Tongue (tissue), 1 donor: ENCODE measurements at regions not wholly inside any gene's neighbourhood (a gene's known extent, or its start where the extent isn't known, plus 50 kb on each side); places are given as distances from the start of the nearest gene placed in this dataset.

Experiments
- DNase-seq: peaks from one replicate; pipeline ENCODE4 v3.0.0-alpha.2; 2015

DNA sequence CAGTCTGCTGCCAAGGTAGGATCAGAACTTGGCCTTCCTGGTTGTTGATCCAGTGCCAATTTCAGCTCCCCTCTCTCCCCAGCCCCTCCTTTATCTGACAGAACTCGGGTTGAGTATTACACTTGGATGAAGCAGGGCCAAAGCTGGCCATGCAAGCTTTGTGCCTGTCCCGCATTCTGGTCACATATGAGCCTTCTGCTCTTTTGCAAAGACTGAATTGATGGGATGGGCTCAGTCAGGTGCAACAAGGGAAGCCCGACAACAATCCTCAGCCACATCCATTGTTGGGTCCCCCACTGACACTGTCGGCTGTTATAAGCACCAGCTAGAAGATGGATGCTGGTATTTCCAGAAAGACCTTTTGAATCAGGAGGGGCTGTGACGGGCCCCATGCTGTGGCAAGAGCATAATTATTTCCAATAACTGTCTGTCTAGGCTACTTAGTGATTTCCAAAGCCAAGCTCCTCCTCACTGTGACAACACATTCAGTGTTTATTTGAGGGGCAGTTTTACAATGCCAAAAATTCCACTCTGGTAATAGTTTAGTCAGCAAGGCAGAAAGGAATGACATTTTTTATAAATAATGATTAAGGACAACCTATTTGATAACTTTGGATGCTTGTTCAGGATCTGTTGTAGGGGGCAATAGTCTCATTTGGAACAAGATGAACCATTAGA is 146.8 kb upstream of the FRMD4B start:
- DNase-seq, result no peak

DNA sequence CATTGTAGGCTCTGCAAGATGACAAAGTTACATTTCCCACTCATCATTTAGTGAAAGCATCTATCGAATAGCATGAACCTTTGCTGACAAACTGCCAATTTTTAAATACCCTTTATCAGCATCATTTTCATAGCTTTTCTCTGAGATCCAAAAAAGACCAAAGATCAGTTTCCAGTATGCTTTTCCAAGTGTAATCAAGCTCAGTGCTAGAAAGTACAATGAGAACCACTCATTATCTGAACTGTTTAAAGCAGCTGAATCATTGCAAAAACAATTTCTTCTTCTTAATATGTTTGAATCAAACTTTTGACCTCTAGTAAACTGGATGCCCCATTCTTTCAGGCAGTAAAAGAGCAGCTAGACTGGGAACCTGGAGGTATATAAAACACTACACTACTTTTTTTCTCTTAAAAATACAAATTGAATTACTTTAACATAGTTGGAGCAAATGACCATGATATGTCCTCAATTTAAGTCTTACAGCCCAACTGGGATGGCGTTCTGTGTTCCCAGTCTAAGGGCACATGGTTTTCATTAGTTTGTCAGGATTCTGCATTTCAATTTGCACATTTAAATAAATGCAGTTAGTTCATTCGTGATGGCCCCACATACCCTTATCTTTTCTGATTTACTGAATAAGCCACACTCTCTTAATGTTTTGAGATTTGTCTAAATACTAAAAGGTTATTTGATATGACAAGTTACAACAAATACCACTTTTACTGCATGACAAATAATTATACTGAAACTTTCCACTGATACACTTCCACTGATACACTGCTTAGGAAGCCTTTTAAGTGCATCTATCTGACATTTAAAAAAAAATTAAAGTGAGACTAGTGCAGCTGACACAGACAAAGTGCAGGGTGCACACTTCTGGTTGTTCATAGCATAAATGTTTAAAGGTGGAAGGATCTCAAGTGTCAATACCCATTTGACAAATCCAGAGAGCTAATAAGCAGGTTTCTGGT is 146.0 kb upstream of the FRMD4B start:
- DNase-seq, result no peak

DNA sequence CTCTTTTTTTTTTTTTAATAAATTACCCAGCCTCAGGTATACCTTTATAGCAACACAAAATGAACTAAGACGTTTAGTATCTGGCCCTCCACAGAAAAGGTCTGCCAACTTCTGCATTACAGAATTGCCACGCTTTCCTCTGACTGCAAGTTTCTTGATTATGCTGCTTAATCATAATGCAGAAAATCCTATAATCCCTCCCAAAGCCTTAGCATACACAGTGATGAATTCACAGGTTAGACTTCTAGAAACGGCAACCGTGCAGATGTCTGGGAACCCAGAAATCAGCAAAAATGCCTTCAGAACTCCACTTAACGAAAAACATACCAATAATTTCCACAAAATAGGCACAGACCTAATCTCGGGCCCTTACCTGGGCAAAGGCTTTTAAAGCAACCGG is 144.7 kb upstream of the FRMD4B start:
- peak; percentile 36 for DNase-seq

DNA sequence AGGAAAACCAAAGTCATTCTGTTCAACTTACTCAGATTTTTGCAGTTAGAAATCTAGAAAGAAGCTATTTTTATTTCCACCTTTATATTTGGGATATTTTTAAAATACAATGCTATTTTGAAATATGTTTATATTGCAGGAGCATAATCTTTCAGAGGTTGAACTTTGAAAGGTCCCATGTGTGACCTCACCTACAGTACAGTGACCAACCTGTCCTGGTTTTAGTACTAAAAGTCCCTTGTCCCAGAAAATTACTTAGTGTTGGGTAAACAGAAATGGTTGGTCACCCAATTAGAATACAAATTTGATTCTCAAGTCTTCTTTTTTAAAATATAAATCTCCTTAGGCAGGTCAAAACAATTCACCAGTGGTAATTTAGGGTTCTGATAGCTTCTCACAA is 141.6 kb upstream of the FRMD4B start:
- DNase-seq, result no peak

DNA sequence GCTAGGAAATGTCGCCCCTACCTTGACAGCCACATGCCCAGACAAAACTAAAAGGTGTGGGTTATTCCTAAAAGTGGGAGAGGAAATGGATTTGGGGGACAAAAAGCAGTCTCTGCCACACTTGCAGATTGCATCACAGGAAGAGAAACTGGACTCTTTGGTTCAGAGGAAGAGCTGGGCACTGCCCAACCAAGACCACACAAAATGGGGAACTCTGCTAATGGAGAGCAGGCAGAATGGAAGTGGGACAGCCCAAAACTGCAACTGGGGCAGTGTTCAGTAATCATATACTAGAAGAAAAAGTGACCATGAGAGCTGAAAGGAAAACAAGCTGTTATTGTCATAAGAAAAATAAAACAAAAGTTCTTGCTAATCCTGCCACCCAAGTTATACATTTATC is 138.9 kb upstream of the FRMD4B start:
- no peak for DNase-seq

DNA sequence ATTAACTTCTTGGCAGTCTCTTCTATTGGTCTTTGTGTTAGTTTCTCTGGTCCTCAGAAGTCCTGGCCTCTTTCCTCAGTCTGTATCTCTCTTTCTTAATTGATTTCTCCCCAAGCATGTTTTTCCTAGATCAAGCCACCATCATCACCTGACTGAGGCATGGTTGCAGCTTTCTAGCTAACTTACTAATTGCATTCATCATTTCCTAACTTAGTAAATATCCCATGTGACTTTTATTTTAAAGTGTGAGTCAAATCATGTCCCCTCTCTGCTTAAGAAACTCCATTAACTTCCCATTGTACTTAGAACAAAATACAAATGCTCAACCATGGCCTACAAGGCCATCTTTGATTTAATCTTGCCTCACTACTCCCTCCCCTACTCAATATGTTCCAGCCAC is 135.4 kb upstream of the FRMD4B start:
- DNase-seq, result no peak

DNA sequence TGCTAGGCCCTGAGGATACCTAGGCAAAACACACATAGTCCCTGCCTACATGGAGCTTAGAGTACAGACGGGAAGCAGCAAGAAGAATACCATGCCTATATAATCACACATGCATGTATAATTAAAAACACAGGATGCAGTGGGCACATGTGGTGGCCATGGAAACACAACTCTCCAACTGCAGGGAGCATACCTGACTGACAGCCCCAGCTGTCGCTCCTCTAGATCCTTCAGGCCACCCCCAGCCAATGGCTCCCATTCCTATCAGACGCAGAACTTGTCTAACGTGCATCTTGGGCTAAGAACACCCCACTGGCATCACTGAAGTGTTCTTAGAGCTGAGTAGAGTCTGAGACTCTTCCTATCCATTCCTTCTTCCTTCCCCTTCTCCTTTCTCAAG is 125.5 kb upstream of the FRMD4B start:
- DNase-seq, result peak; percentile 60

DNA sequence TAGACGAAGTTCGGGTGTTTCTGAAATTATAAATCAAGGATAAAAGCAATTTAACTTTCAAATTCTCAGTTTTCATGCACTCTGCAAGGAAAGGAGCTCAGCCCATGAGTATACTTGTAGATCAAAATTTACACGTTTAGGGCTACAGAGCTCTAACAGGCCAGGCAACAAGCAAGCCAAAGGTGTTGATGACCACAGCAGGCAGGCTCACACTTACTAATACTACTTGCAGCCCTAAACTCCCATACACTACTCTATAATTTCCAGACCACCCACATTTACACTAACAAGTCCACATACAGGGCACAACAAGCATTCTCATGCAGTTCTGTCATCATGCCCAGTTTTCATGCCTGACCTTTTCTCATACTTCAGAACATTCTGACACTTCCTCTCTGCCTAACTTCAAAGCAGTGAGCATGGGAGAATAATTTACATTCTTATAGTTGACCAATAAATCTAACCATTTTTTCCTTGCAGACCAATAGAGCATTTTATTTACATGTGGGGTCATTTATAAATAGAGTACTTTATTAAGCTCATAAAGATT is 124.7 kb upstream of the FRMD4B start:
- DNase-seq, result no peak

DNA sequence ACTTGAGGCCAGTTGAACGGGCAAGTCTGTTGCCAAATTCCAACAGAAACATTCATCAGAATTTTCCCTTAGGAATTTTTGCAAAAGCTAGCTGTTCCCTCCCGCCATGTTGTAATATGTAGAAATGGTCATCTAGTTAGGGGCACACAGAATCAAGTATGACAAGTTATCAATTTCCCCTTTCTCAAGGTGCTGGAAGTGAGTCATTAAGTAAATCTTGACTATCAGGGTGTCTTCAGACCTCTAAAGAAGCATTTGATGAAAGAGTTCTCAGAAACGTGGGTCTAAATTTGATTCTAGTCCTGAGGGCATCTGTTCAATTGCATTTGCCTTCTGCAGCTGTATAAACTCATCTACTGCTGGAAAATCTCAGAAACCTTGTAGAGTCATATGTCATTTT is 123.4 kb upstream of the FRMD4B start:
- DNase-seq, result no peak

DNA sequence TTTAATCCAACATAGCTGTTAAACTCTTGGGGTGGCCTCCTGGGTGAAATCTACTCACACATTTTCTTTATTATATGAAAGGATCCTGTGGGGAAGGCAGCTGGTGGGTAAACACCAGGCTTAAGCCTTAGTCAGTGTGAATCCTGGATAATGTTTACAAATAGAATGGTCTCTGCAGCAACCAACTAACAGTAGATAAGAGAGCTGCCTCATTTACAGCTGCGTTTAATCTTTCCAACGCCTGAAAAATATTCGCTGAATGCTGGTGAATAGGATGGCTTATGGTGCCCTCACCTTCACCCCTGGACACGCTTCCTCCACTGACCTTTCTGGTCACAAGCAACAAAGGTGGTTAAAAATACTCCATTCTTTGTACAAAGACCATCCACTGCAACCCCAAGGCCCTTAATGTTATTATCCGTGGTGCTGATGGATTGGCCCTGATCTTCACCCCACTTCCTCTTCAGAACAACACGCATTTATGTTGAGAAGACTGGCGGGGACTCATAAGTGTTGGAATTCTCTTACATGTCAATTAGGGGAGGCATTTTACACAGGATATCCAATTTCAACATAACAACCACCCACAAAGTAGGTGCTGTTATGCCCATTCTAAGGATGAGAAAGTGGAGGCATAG is 120.0 kb upstream of the FRMD4B start:
- peak; percentile 51 for DNase-seq

DNA sequence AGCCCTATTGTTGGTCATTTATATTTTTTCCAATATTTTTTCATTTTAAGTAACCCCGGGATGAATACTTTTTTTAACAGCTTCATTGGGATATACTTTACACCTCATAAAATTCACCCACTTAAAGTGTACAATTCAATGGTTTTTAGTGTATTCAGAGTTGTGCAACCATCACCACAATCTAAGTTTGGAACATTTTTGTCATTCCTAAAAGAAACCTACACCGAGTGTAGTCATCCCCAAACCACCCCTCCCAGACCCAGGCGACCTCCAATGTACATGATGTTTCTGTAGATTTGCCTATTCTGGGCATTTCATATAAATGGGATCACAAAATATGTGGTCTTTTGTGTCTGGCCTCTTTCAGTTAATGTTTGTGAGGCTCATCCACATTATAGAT is 118.3 kb upstream of the FRMD4B start:
- DNase-seq, result no peak

DNA sequence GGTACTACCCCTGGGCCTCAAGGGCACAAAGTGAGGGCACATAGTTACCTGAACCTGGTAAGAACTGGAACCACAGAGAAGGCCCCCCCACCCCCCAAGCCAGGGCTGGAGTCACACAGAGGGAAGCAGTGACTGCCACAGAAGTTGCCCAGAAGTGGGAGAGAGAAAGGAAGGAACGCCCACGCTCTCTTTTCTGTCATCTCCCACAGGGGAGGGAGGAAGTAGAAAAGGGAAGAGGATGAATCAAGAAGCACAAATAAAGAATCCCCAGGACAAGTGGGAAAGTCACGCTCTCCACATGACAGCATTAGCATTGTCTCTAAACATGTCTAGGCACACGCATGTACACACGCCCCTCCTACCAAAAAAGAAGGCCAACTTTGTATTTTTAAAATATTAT is 114.7 kb upstream of the FRMD4B start:
- DNase-seq, result peak; percentile 22

DNA sequence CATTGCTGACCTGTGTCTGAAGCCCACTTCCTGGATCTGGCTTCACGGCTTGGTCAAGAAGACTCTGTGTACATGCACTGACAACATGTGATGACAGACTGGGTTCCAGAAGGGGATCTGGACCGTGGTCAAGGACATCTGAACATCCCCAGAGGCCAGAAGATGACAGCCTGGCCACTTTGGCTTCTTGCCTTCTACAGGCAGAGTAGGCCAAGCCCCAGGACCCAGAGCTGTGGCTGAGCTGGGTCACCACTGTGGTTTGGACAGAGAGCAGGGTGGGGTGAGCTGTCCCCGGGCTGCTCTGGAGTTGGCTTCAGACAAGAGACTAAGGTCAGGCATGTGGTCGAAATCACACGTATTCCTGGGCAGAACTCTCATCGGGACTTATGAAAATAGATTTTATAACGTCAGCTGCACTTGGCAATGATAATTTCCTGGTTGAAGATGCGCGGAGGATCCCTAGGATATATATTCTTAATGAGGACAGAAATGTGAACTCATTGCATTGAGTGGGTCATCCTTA is 114.1 kb upstream of the FRMD4B start:
- DNase-seq, result no peak

DNA sequence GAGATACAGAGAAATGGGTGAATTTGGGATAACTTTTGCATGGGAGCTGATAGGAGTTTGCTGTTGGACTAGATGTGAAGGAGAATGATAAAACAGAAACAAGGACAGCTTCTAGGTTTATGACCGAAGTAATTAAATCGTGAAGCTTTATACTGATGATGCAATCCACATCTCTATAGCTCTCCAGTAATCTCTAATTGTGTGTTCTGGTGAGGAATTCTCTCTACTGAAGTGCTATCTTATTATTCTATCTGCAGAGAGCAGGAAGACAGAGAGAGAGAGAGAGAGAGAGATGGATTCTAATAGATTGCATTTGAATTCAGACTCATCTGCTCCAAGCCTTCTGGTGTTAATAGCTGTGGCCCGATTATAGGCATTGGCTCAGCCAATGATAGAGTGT is 113.5 kb upstream of the FRMD4B start:
- DNase-seq, result no peak

DNA sequence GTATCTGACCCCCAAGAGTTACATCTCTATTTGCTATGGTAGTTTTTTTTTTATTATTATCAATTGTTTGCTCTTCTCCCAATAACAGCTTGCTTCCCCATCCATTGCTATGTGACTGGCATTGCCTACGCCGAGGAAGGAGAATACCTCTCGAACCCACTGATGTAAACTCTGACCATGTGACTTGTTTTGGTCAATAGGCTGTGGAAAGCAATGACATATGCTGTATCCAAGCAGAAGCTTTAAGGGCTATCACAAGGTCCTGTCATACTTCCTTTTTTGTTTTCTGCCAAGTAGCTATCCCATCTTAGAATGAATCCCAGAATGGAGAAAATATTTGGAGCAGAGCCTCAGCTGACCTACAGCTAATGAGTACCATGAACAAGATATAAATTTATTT is 111.0 kb upstream of the FRMD4B start:
- no peak for DNase-seq

DNA sequence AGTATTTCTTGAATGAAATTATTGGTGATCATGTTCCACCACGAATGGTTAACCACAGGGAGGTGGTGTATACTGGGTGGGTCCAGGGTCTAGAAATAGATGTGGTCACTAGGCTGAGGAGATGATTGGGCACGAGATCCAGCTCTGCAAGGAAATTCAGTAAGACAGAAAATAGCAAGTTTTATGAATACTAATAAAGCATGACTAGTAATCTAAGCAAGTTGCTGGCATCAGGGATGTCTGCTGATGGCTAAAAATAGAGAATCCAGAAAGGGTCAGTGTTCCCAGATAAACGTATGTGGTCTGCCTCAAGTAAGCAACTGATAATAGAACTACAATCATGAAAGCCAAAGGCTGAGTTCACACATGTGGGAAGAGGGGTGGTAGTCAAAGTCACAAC is 108.3 kb upstream of the FRMD4B start:
- DNase-seq, result no peak

DNA sequence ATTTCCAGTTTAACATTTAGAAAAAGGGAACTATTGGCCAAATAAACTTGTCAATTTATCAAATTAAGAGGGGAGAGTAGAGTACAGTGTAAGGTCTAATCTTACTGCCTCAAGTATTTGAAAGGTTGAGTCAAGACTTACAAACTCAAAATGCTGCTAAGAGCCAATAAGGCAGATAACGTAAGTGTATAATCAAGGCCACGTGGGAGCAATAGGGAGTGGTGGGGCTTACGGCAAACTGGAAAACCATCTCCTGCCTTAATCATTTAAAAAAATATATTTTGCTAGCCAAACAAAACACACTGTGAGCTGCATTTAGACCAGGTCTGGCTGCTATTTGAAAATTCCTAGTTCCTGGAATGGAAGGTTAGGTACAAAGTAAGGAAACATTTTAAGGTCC is 107.3 kb upstream of the FRMD4B start:
- no peak for DNase-seq

DNA sequence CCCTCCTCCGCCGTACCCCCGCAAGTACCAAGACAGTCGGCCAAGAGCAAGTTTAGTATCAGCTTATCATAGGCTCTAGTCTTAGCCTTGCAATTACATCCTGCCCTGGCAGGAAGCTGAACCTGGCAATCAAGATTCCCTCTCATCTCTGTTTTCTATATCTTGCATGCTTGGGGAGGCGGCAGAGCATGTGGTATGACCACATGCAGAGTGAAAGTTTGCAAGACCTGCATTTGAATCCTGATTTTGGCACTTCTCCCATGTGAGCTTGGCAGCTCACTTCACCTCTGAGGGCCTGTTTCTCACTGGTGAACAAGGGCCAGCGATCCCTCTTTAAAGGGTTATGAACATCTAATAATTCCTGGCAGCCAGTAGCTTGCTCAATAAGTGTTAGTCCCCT is 106.1 kb upstream of the FRMD4B start:
- no peak for DNase-seq

DNA sequence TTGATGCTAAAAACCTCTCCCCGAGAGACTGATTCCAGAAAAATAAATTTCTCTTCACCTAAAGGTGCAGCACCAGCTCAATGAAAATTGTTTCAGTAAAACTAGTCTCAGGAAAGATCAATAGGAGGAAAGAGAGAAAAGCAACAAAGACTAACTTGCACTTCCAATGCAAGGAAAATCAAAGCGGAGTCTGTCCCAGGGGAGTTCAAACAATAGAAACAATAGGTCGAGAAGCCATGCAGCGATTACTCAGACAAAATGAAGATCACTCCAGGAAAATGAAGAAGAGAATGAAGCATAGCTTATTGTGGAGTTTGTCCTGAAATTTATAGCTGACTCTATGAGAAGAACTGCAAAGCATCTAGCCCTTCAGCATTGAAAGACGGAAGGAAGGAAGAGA is 105.1 kb upstream of the FRMD4B start:
- DNase-seq, result no peak

DNA sequence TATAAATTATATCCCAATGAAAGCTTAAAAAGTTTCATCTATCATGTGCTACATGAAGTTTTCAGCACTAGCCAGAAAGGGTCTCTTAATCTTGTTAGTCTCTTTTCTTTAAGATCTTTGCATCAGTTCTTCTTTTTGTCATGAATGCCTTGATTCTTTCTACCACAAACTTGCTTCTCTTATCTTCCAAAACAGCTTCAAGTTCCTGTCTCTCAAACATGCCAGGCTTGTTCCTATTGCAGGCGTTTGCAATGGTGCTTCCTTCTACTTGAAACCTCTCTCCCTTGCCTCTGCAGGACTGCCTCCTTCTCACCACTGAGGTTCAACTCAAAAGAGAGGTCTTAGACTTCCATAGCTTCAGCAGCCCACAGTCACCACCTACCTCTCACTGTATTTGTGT is 104.3 kb upstream of the FRMD4B start:
- DNase-seq, result no peak

DNA sequence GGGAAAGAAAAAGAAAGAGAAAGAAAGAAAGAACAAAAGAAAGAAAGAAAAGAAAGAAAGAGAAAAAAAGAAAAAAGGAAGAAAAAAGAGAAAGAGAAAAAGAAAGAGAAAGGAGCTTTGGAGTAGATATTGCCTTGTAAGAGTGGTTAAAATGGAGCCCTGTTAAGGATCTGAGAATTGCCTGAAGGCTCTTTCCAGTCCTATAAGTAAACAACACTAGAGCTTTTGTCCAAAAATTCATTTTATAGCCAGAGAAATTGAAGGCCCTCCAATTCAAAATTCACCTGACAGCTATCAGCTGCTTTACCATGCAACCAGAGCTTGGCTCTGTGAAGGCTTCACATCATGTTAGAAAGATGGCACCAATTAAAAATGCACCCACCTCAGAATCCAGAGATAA is 102.1 kb upstream of the FRMD4B start:
- no peak for DNase-seq

DNA sequence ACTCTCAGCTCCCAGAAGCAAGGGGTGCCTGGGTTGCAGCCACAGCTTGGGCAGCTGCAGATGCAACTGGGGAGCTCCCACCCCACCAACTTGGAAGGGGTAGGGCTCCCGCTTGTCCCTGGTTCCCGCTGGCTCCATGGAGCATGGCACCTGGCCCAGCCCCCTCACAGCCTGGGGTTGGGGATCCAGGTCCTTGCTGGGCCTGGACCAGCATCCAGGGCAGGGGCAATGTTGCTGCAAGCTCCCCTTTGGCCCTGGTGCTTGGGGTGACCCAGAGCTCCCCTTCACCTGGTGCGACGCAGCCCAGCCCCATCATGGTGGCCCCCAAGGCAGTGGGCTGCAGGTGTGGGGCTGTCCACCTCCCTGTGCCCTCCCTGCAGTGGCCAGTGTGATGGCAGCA is 99.6 kb upstream of the FRMD4B start:
- DNase-seq, result no peak
